Smooth muscle cell (in vitro differentiated cells): ENCODE measurements at regions not wholly inside any gene's neighbourhood (a gene's known extent, or its start where the extent isn't known, plus 50 kb on each side); places are given as distances from the start of the nearest gene placed in this dataset.

Experiments
- DNase-seq: peaks from one replicate; lab custom pipeline; 2025; ENCODE audit not compliant: unreplicated experiment; lab: John Stamatoyannopoulos, UW
- H2AFZ ChIP-seq: fragments of 200-600 bp; sonication (generic); 2 replicates; pipeline ENCODE4 v1.6.0; 2016; ENCODE audit warnings: antibody characterized with exemption, low read depth, mild to moderate bottlenecking
- H3F3A ChIP-seq: fragments of 200-600 bp; sonication (generic); 2 replicates; pipeline ENCODE4 v1.6.0; 2017; ENCODE audit warnings: antibody characterized with exemption, low read depth
- H3K27ac ChIP-seq: fragments of 200-600 bp; sonication (generic); 2 replicates; pipeline ENCODE4 v1.5.1; 2016; ENCODE audit warnings: low read depth, mild to moderate bottlenecking
- H3K27me3 ChIP-seq: fragments of 200-600 bp; sonication (generic); 2 replicates; pipeline ENCODE4 v1.6.1; 2016; ENCODE audit warnings: low read depth, mild to moderate bottlenecking
- H3K36me3 ChIP-seq: fragments of 200-600 bp; sonication (generic); 2 replicates; pipeline ENCODE4 v1.5.1; 2016; ENCODE audit warnings: low read depth
- H3K4me1 ChIP-seq: fragments of 200-600 bp; sonication (generic); 2 replicates; pipeline ENCODE4 v1.5.1; 2016; ENCODE audit warnings: low read depth
- H3K4me2 ChIP-seq: fragments of 200-600 bp; sonication (generic); 2 replicates; pipeline ENCODE4 v1.6.0; 2016; ENCODE audit warnings: mild to moderate bottlenecking
- H3K4me3 ChIP-seq: fragments of 200-600 bp; sonication (generic); 2 replicates; pipeline ENCODE4 v1.5.1; 2016; ENCODE audit warnings: mild to moderate bottlenecking
- H3K79me2 ChIP-seq: fragments of 200-600 bp; sonication (generic); 2 replicates; pipeline ENCODE4 v1.6.0; 2016; ENCODE audit warnings: low read depth, mild to moderate bottlenecking
- H3K9ac ChIP-seq: fragments of 200-600 bp; sonication (generic); 2 replicates; pipeline ENCODE4 v1.6.0; 2016; ENCODE audit warnings: low read depth
- H3K9me3 ChIP-seq: fragments of 200-600 bp; sonication (generic); replicated peaks from 2 replicates; pipeline ENCODE4 v1.5.1; 2016; ENCODE audit warnings: low read depth
- H4K20me1 ChIP-seq: fragments of 200-600 bp; sonication (generic); 2 replicates; pipeline ENCODE4 v1.6.0; 2016; ENCODE audit warnings: low read depth
- WGBS: methylation state at CpG from one replicate; pipeline ENCODE4 v1.1.7; 2016; ENCODE audit warnings: low lambda C conversion rate; 5-methylcytosine and 5-hydroxymethylcytosine counted together
- TF ChIP-seq, protein P1 (sequence below): fragments of 200-600 bp; sonication (generic); IDR thresholded peaks from 2 replicates; pipeline ENCODE4 v1.5.1; 2017; ENCODE audit warnings: borderline replicate concordance, mild to moderate bottlenecking, antibody characterized with exemption; ENCODE audit not compliant: insufficient read depth, poor library complexity, severe bottlenecking

DNA sequence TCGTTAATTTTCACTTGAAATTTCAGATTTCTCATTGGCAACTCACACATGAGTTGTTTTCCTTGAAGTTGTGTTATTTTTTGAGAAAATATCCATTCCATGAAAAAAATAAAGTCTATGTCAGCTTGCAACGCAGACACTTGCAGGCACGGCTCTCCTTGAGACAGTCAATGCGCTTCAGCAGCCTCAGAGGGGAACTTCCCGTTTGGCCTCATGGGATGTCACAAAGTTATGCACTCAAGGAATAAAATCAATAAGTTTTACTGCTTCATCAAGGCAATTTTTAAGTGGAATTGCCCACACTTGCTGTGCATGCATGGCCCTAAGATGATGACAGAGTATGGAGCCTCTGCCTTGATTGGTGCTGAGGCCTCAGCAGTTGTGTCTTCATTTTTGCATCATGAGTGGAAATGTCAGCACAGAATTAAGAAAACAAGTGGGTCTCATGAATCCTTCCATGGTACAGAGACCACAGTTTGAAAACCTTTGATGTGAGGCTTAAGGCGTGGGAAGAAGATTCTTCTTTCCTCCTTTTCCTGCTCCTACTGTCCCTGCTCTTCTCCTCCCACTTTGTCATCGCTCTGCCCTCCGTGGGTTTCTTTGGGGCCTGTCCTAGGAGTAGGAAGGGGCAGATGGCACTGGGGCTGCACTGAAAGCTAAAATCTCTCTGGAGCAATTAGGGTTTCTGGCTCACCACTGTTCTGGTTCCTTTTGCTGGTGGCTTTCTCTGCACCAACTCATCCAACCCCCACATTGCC lies 509.0 kb upstream of the B3GAT1 start:
- H3F3A ChIP-seq, result no peaks in the 10 kb centered on the region
- no peaks in the 10 kb centered on the region for H3K9me3 ChIP-seq
- no peak overlapping the region for H2AFZ ChIP-seq
- no peak overlapping the region for H3K27ac ChIP-seq
- H3K4me1 ChIP-seq, result no peaks in the 10 kb centered on the region
- TF ChIP-seq, protein P1, sequence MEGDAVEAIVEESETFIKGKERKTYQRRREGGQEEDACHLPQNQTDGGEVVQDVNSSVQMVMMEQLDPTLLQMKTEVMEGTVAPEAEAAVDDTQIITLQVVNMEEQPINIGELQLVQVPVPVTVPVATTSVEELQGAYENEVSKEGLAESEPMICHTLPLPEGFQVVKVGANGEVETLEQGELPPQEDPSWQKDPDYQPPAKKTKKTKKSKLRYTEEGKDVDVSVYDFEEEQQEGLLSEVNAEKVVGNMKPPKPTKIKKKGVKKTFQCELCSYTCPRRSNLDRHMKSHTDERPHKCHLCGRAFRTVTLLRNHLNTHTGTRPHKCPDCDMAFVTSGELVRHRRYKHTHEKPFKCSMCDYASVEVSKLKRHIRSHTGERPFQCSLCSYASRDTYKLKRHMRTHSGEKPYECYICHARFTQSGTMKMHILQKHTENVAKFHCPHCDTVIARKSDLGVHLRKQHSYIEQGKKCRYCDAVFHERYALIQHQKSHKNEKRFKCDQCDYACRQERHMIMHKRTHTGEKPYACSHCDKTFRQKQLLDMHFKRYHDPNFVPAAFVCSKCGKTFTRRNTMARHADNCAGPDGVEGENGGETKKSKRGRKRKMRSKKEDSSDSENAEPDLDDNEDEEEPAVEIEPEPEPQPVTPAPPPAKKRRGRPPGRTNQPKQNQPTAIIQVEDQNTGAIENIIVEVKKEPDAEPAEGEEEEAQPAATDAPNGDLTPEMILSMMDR, result no peak
- H3K27me3 ChIP-seq, result peaks cover 4% of the 10 kb centered on the region
- no peak for DNase-seq
- H3K4me2 ChIP-seq, result no peak overlapping the region
- no peaks in the 10 kb centered on the region for H4K20me1 ChIP-seq
- 81% methylated on average over 8 of the region's 8 CpGs for whole genome bisulfite sequencing
- no peak overlapping the region for H3K4me3 ChIP-seq
- no peaks in the 10 kb centered on the region for H3K36me3 ChIP-seq
- H3K79me2 ChIP-seq, result no peaks in the 10 kb centered on the region
- no peak overlapping the region for H3K9ac ChIP-seq

DNA sequence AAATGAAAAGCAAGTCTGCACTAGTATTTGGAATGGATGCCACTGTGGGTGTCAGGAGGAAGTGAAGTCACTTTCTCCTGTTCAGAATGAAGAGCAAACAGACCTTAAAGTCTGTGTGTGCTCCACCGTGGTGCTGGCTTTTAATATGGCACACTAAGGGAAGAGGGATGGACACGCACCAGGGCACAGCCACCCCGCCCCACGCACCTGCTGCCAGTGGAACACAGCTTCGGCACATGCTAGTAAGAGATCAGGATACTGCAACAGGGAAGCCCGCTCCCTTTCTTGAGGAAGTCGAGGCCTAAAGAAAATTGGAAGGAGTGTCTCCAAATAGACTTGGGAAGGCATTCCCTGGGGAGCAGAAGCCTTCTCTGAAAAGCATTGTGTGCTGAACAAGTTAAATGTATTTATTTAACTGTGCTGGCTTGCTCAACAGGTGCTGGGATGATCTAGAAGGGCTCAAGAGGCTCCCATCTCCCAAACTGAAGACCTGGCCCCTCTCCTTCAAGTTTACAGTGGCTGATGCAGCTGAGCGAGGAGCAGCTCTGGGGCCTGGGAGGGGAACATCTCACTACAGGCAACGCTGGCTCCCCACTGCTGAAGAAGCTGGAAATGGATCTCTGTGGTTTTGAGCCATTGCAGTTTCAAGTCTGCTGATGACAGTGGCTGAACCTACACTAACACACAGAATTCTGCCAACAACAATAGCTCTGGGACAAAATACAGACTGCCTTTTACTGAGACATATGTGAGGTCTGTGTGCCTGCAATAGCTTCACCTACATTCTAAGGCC lies 504.6 kb upstream of the B3GAT1 start:
- H3K27ac ChIP-seq, result no peak overlapping the region
- no peaks in the 10 kb centered on the region for H3K4me1 ChIP-seq
- WGBS, result 87% methylated on average over 9 of the region's 9 CpGs
- H3K27me3 ChIP-seq, result peaks cover 9% of the 10 kb centered on the region
- H3K36me3 ChIP-seq, result no peaks in the 10 kb centered on the region
- H3K9me3 ChIP-seq, result no peaks in the 10 kb centered on the region
- no peaks in the 10 kb centered on the region for H3K79me2 ChIP-seq
- no peak for DNase-seq
- H3K4me2 ChIP-seq, result no peak overlapping the region
- TF ChIP-seq, protein P1, result no peak
- no peak overlapping the region for H2AFZ ChIP-seq
- no peak overlapping the region for H3K9ac ChIP-seq
- H3F3A ChIP-seq, result no peaks in the 10 kb centered on the region
- H4K20me1 ChIP-seq, result no peaks in the 10 kb centered on the region
- H3K4me3 ChIP-seq, result no peak overlapping the region

DNA sequence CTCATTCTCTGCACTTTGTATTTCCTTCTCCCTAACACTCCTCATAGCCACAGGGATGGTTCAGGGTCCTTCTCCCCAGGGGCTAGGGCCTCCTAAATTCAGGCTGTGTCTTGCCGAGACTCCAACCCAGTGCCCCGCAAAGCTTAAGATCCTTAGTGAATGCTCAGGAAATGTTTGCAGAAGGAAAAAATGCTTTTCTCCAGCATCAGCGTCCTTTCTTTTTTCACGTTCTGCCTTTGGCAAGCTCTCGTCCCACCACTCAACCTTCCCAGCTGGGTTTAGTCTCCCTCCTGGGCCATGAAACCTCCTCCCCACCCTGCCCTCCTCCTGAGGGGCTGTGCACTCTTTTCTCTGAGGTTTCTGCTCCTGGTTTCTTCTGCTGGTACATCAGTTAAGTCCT lies 503.8 kb upstream of the B3GAT1 start:
- TF ChIP-seq, protein P1, result no peak
- H3F3A ChIP-seq, result no peaks in the 10 kb centered on the region
- H3K4me2 ChIP-seq, result no peak overlapping the region
- H2AFZ ChIP-seq, result no peak overlapping the region
- H3K27ac ChIP-seq, result no peak overlapping the region
- 94% methylated on average over 5 of the region's 5 CpGs for WGBS
- H3K9me3 ChIP-seq, result no peaks in the 10 kb centered on the region
- H3K27me3 ChIP-seq, result peaks cover 9% of the 10 kb centered on the region
- H3K36me3 ChIP-seq, result no peaks in the 10 kb centered on the region
- no peaks in the 10 kb centered on the region for H4K20me1 ChIP-seq
- DNase-seq, result no peak
- no peaks in the 10 kb centered on the region for H3K4me1 ChIP-seq
- no peak overlapping the region for H3K4me3 ChIP-seq
- no peak overlapping the region for H3K9ac ChIP-seq
- H3K79me2 ChIP-seq, result no peaks in the 10 kb centered on the region
